Heart left ventricle (tissue), 16 donors: ENCODE measurements at regions not wholly inside any gene's neighbourhood (a gene's known extent, or its start where the extent isn't known, plus 50 kb on each side); places are given as distances from the start of the nearest gene placed in this dataset.

Experiments
- ATAC-seq, 4 donors: fragments of 200-7000 bp; cut with Tn5 transposase; one replicate each; pipeline ENCODE4 v1.9.1; 2020 to 2022; ENCODE audit warnings: moderate library complexity in 4 of 4, mild to moderate bottlenecking in 3 of 4, moderate number of reproducible peaks in 1 of 4
- DNase-seq, 5 donors: peaks; one replicate each; pipeline ENCODE4 v3.0.0-alpha.2; 2020
- H3K27ac ChIP-seq, 12 donors: fragments of 200-600 bp; sonication (generic) in 4 of 12; one replicate each; pipeline versions ENCODE4 v1.5.0 to v1.8.0; 2016 to 2022; ENCODE audit warnings: mild to moderate bottlenecking in 2 of 12
- H3K27me3 ChIP-seq, 9 donors: fragments of 200-600 bp; sonication (generic) in 2 of 9; one replicate each; pipeline versions ENCODE4 v1.5.1 to v1.8.0; 2016 to 2022; ENCODE audit warnings: mild to moderate bottlenecking in 3 of 9
- H3K36me3 ChIP-seq, 9 donors: fragments of 200-600 bp; sonication (generic) in 2 of 9; one replicate each; pipeline versions ENCODE4 v1.5.0 to v1.8.0; 2018 to 2022; ENCODE audit warnings: mild to moderate bottlenecking in 2 of 9
- H3K4me1 ChIP-seq, 12 donors: fragments of 200-600 bp; sonication (generic) in 4 of 12; one replicate each; pipeline versions ENCODE4 v1.5.0 to v1.8.0; 2016 to 2022; ENCODE audit warnings: mild to moderate bottlenecking in 3 of 12
- H3K4me3 ChIP-seq, 12 donors: fragments of 200-600 bp; sonication (generic) in 4 of 12; one replicate each; pipeline versions ENCODE4 v1.5.0 to v1.8.0; 2017 to 2022; ENCODE audit warnings: mild to moderate bottlenecking in 9 of 12, moderate library complexity in 4 of 12
- H3K9me3 ChIP-seq, 12 donors: fragments of 200-600 bp; sonication (generic) in 4 of 12; one replicate each; pipeline versions ENCODE4 v1.5.0 to v1.8.0; 2016 to 2022; ENCODE audit warnings: mild to moderate bottlenecking in 1 of 12
- CTCF ChIP-seq, 12 donors: fragments of 200-600 bp; sonication (generic) in 4 of 12; IDR thresholded peaks; one replicate each; pipeline versions ENCODE4 v1.5.0 to v1.8.0; 2018 to 2022; ENCODE audit warnings: antibody characterized with exemption in 12 of 12, mild to moderate bottlenecking in 5 of 12
- POLR2A ChIP-seq, 2 donors: fragments of 450-650 bp; IDR thresholded peaks; one replicate each; pipeline ENCODE4 v1.6.1; 2017; ENCODE audit warnings: antibody characterized with exemption in 2 of 2, mild to moderate bottlenecking in 2 of 2, moderate library complexity in 2 of 2
- WGBS, 4 donors: extraction: QIAGEN DNeasy Blood & Tissue Kit in 2 of 4; methylation state at CpG; one replicate each; pipeline versions ENCODE4 v1.1.5 to v1.1.7; 2013 to 2018; 5-methylcytosine and 5-hydroxymethylcytosine counted together
- intact Hi-C, 10 donors: fragments of 100-400 bp; cut with DNase I; formaldehyde crosslinking; loops; one replicate each; pipeline versions ENCODE4 v1.11.1 to v1.14.2; 2022
- donor health status: ischemic (EF 13 %, LVEDD 7.1; RV severe dilation, severe dysfunction).
- donor health status: healthy with polysubstance abuse.
- donor health status: DM: no; HTN: yes; CAD: no.
- donor health status: DM: no; HTN: no; CAD: no.
- donor health status: ischemic (EF 25% LVEDD 6.9; RV normal size, moderate dysfunction).
- donor health status: ischemic (EF 25% LVEDD 5.7; RV mildly dilated, moderate dysfunction).
- donor health status: healthy.
- donor health status: DM: yes; HTN: yes; CAD: no.
- donor health status: ischemic (EF 35%, LVEDD 5.7; RV mildly dilated, moderate dysfunction).
- donor health status: nonischemic (EF 11% LVEDD 7.7; RV severe dilation, severe dysfunction).
- donor health status: DM: yes; HTN: yes; CAD: no.
- donor health status: PGD.
- donor health status: ischemic (EF 29% LVEDD 5.4; RV normal size, mild dysfunction).
- donor health status: nonischemic (EF 23%, LVEDD 6.1; RV moderate dilation, normal function).

DNA sequence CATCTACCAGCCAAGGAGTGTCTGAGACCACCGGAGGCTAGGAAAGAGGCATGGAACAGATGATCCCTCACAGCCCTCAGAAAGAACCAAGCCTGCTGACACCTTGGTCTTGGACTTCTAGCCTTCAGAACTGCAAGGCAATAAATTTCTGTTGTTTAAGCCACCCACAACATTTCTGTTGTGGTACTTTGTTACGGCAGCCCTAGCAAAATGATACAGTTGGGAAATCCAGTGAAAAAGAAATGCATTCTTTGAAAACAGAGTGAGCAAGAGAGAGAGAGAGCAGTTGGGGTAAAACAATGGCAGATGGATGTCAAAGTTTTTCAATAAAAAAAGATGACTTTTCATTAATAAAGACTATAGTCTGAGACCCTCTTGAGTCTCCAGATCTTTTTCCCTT, 219.4 kb downstream of the NFKBIZ start:
- H3K4me1 ChIP-seq = no peaks in the 10 kb centered on the region
- H3K27ac ChIP-seq = no peak overlapping the region
- DNase-seq (no peak), ATAC-seq (no peak)
- no peaks in the 10 kb centered on the region for H3K9me3 ChIP-seq
- no peak for TF ChIP-seq POLR2A (IDR thresholded peaks at IDR 0.05)
- no peak for TF ChIP-seq CTCF (IDR thresholded peaks at IDR 0.05)
- H3K36me3 ChIP-seq = no peaks in the 10 kb centered on the region
- H3K4me3 ChIP-seq = no peak overlapping the region
- WGBS, 4 donors = 94 to 98% (median 96%) methylated on average over 2 of the region's 2 CpGs
- intact Hi-C loops = no loop called here
- H3K27me3 ChIP-seq = no peaks in the 10 kb centered on the region

GRCh38 chr3:102069211-102069662, 219.9 kb downstream of the NFKBIZ start:
- WGBS, 4 donors = 76 to 91% (median 86%) methylated on average over 1 of the region's 1 CpG
- ATAC-seq (peak in 2 of 4 donors; percentile 33 to 49), DNase-seq (no peak)
- no peaks in the 10 kb centered on the region for H3K4me1 ChIP-seq
- no peaks in the 10 kb centered on the region for H3K27me3 ChIP-seq
- H3K4me3 ChIP-seq = no peak overlapping the region
- intact Hi-C loops = no loop called here
- TF ChIP-seq CTCF (IDR thresholded peaks at IDR 0.05) = no peak
- no peak for TF ChIP-seq POLR2A (IDR thresholded peaks at IDR 0.05)
- H3K9me3 ChIP-seq = no peaks in the 10 kb centered on the region
- no peaks in the 10 kb centered on the region for H3K36me3 ChIP-seq
- H3K27ac ChIP-seq = no peak overlapping the region

GRCh38 chr3:102074946-102075345, 225.6 kb downstream of the NFKBIZ start:
- no peak overlapping the region for H3K4me3 ChIP-seq
- ATAC-seq (no peak), DNase-seq (no peak)
- H3K36me3 ChIP-seq = no peaks in the 10 kb centered on the region
- H3K27ac ChIP-seq = no peak overlapping the region
- H3K9me3 ChIP-seq = no peaks in the 10 kb centered on the region
- H3K4me1 ChIP-seq = peaks cover 0 to 15% (median 0%) of the 10 kb centered on the region in 12 donors
- intact Hi-C loops = no loop called here
- TF ChIP-seq CTCF (IDR thresholded peaks at IDR 0.05) (no peak), POLR2A (IDR thresholded peaks at IDR 0.05) (no peak)
- no peaks in the 10 kb centered on the region for H3K27me3 ChIP-seq

- no peaks in the 10 kb centered on the region for H3K36me3 ChIP-seq
- no peak overlapping the region for H3K4me3 ChIP-seq
- TF ChIP-seq POLR2A (IDR thresholded peaks at IDR 0.05) (no peak), CTCF (IDR thresholded peaks at IDR 0.05) (no peak)
- DNase-seq (no peak), ATAC-seq (no peak)
- WGBS, 4 donors = 83 to 86% (median 84%) methylated on average over 3 of the region's 3 CpGs
- H3K9me3 ChIP-seq = no peaks in the 10 kb centered on the region
- H3K27ac ChIP-seq = no peak overlapping the region
- peaks cover 0 to 22% (median 0%) of the 10 kb centered on the region in 12 donors for H3K4me1 ChIP-seq
- no peaks in the 10 kb centered on the region for H3K27me3 ChIP-seq
- intact Hi-C loops = no loop called here
Measured at GRCh38 chr3:102078401-102078800, 229.1 kb downstream of the NFKBIZ start.
